ENCODE measurements at regions not wholly inside any gene's neighbourhood (a gene's known extent, or its start where the extent isn't known, plus 50 kb on each side); places are given as distances from the start of the nearest gene placed in this dataset.

GRCh38 chr5:28961816-28962215, 1923.4 kb upstream of the CDH9 start:
- Histone ChIP-seq H3K79me2 (replicated peaks; ENCODE audit: insufficient read depth) (no peaks in the 10 kb centered on the region), H4K20me1 (replicated peaks; ENCODE audit: insufficient read depth) (no peaks in the 10 kb centered on the region), H3K9me2 (ENCODE audit: insufficient read depth) (no peaks in the 10 kb centered on the region; the same call in 1 of the 2 replicates), H3K4me3 (no peak overlapping the region), H3K27me3 (ENCODE audit: insufficient read depth) (no peaks in the 10 kb centered on the region), H3K36me3 (ENCODE audit: insufficient read depth) (no peaks in the 10 kb centered on the region), H3K4me1 (ENCODE audit: insufficient read depth) (no peaks in the 10 kb centered on the region), H3K27ac (ENCODE audit: low read depth) (no peak overlapping the region), H3F3A (replicated peaks; ENCODE audit: low read depth) (no peaks in the 10 kb centered on the region), H2AFZ (no peak overlapping the region), H3K4me2 (no peak overlapping the region)
- H3K27me3 Mint-ChIP-seq (ENCODE audit: insufficient read depth, low read depth, poor library complexity) = no peaks in the 10 kb centered on the region
- H3K36me3 Mint-ChIP-seq (ENCODE audit: low read depth) = no peaks in the 10 kb centered on the region
- H3K27ac Mint-ChIP-seq = no peak overlapping the region
- no peaks in the 10 kb centered on the region for H3K4me1 Mint-ChIP-seq
- no peak overlapping the region for H3K4me3 Mint-ChIP-seq
- no peak for ATAC-seq
- H3K9me3 Mint-ChIP-seq = no peaks in the 10 kb centered on the region
- no peak for TF ChIP-seq ZNF114 (CRISPR knock-in tag; IDR thresholded peaks at IDR 0.05)
- TF ChIP-seq NANOG (IDR thresholded peaks at IDR 0.05; ENCODE audit: borderline replicate concordance) = no peak
- TF ChIP-seq ZNF331 (CRISPR knock-in tag; IDR thresholded peaks at IDR 0.05; ENCODE audit: low read depth) = no peak
- no peak for TF ChIP-seq JUNB (IDR thresholded peaks at IDR 0.05; ENCODE audit: unreplicated experiment)
- TF ChIP-seq EZH2phosphoT487 (IDR thresholded peaks at IDR 0.05; ENCODE audit: unreplicated experiment) = no peak
- TF ChIP-seq STAT1 (IDR thresholded peaks at IDR 0.05; ENCODE audit: unreplicated experiment) = no peak
- TF ChIP-seq CREB1 (CRISPR knock-in tag; IDR thresholded peaks at IDR 0.05; ENCODE audit: low read depth) = no peak
- TF ChIP-seq EZH2 (IDR thresholded peaks at IDR 0.05; ENCODE audit: low read depth, unreplicated experiment) = no peak
- TF ChIP-seq ZNF462 (CRISPR knock-in tag; IDR thresholded peaks at IDR 0.05) = no peak
- no peak for TF ChIP-seq CTCF (conservative IDR thresholded peaks at IDR 0.05; ENCODE audit: low read depth in 2 of 2)
- no peak for TF ChIP-seq REST (IDR thresholded peaks at IDR 0.05; ENCODE audit: unreplicated experiment)
- no peak for TF ChIP-seq ETS1 (IDR thresholded peaks at IDR 0.05)
- no peak for TF ChIP-seq POLR2AphosphoS5 (IDR thresholded peaks at IDR 0.05; ENCODE audit: low read depth)
- no peak for DNase-seq (ENCODE audit: low spot score)

All from GM23338 (cell line).